Keratinocyte (primary cell): ENCODE measurements at regions not wholly inside any gene's neighbourhood (a gene's known extent, or its start where the extent isn't known, plus 50 kb on each side); places are given as distances from the start of the nearest gene placed in this dataset.

ENCODE experiments used
- DNase-seq: peaks from one replicate; pipeline ENCODE4 v3.0.0-alpha.2; 2011; ENCODE audit warnings: low read depth, missing footprints, low spot score
- FAIRE-seq: peaks from 2 replicates; lab custom pipeline; 2011; peaks lifted over from hg19 to GRCh38; lab: Jason Lieb, UNC
- H2AFZ ChIP-seq: 2 replicates; pipeline ENCODE4 v1.6.0; 2012; ENCODE audit warnings: low read length, control low read depth, inconsistent platforms; ENCODE audit not compliant: control insufficient read depth
- H3K27ac ChIP-seq: 2 replicates; pipeline ENCODE4 v1.5.1; 2011; ENCODE audit warnings: low read length; ENCODE audit not compliant: control insufficient read depth, insufficient read depth
- H3K27me3 ChIP-seq: 3 replicates; pipeline ENCODE4 v1.6.0; 2011; ENCODE audit warnings: low read length; ENCODE audit not compliant: control insufficient read depth, insufficient read depth; ENCODE audit errors: extremely low read depth
- H3K36me3 ChIP-seq, 2 experiments: 2 replicates in 1 of 2; 3 replicates in 1 of 2; pipeline ENCODE4 v1.5.1; 2011; ENCODE audit warnings: low read length in 2 of 2, mild to moderate bottlenecking in 1 of 2; ENCODE audit not compliant: control insufficient read depth in 2 of 2, insufficient read depth in 2 of 2; ENCODE audit errors: extremely low read depth in 1 of 2
- H3K4me1 ChIP-seq: 3 replicates; pipeline ENCODE4 v1.5.1; 2011; ENCODE audit warnings: low read length; ENCODE audit not compliant: control insufficient read depth, insufficient read depth; ENCODE audit errors: extremely low read depth
- H3K4me2 ChIP-seq: 3 replicates; pipeline ENCODE4 v1.6.0; 2011; ENCODE audit warnings: low read depth, low read length; ENCODE audit not compliant: control insufficient read depth, insufficient read depth; ENCODE audit errors: extremely low read depth
- H3K4me3 ChIP-seq, 3 experiments: fragments of 200-600 bp in 1 of 3; sonication (generic) in 1 of 3; 2 replicates in 2 of 3; 3 replicates in 1 of 3; pipeline ENCODE4 v1.5.1; 2011 to 2016; ENCODE audit warnings: low read length in 3 of 3, mild to moderate bottlenecking in 3 of 3, control low read depth in 2 of 3, inconsistent platforms in 1 of 3, low read depth in 1 of 3, mixed read lengths in 1 of 3, mixed run types in 1 of 3, moderate library complexity in 1 of 3; ENCODE audit not compliant: control insufficient read depth in 2 of 3, insufficient read depth in 2 of 3; ENCODE audit errors: extremely low read depth in 1 of 3
- H3K79me2 ChIP-seq: 2 replicates; pipeline ENCODE4 v1.6.0; 2012; ENCODE audit warnings: low read length; ENCODE audit not compliant: control insufficient read depth, insufficient read depth
- H3K9ac ChIP-seq: 3 replicates; pipeline ENCODE4 v1.6.0; 2011; ENCODE audit warnings: low read length; ENCODE audit not compliant: control insufficient read depth, insufficient read depth; ENCODE audit errors: extremely low read depth
- H3K9me1 ChIP-seq: 3 replicates; pipeline ENCODE4 v1.6.0; 2011; ENCODE audit warnings: low read length; ENCODE audit not compliant: control insufficient read depth, insufficient read depth; ENCODE audit errors: extremely low read depth
- H3K9me3 ChIP-seq: 2 replicates; pipeline ENCODE4 v1.5.1; 2012; ENCODE audit warnings: low read depth, low read length; ENCODE audit not compliant: control insufficient read depth
- H4K20me1 ChIP-seq: 3 replicates; pipeline ENCODE4 v1.6.0; 2011; ENCODE audit warnings: low read length; ENCODE audit not compliant: control insufficient read depth, insufficient read depth; ENCODE audit errors: extremely low read depth
- EZH2 ChIP-seq: IDR thresholded peaks from one replicate; pipeline ENCODE4 v1.6.1; 2012; ENCODE audit warnings: inconsistent platforms, mild to moderate bottlenecking, low read length, moderate library complexity
- dilution Hi-C: fragments of 300-500 bp; cut with MboI; formaldehyde crosslinking; loops from one replicate; pipeline ENCODE4 v1.7.0; 2020; ENCODE audit warnings: low sequenced_read_pairs; ENCODE audit not compliant: extremely low pct_ligation_motif_present
- TF ChIP-seq, protein P1 (sequence below), 3 experiments: IDR thresholded peaks in 1 of 3; conservative IDR thresholded peaks in 1 of 3; optimal IDR thresholded peaks in 1 of 3; 2 replicates in 2 of 3; 3 replicates in 1 of 3; pipeline versions ENCODE3 to v1.5.1; 2011; ENCODE audit warnings: low read length in 3 of 3, mild to moderate bottlenecking in 3 of 3, moderate library complexity in 2 of 3, control low read depth in 1 of 3, inconsistent platforms in 1 of 3; ENCODE audit not compliant: insufficient read depth in 2 of 3; ENCODE audit errors: extremely low read depth in 1 of 3

DNA sequence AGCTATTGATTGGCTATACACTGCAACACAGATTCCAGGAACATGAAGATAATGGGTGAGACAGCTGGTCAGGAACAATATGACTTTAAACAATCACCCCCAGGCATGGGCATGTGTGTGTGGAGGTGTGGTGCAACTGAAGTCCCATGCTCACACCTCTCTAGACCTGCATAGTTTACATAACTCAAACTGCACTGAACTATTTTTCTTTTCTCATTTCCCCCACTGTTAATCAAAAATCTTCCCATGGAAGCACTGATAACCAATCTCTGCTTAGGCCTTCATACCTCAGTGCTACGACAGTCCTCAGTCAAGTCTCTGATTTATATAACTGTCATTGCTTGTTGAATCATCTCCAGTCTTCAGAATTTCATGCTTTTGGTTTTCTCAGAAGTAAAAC lies 600.2 kb downstream of the NTRK3 start:
- peaks cover 7% of the 10 kb centered on the region for H3K4me1 ChIP-seq
- dilution Hi-C loops: no loop called here
- DNase-seq (no peak), FAIRE-seq (no peak)
- no peaks in the 10 kb centered on the region for H3K9me1 ChIP-seq
- TF ChIP-seq, protein P1, sequence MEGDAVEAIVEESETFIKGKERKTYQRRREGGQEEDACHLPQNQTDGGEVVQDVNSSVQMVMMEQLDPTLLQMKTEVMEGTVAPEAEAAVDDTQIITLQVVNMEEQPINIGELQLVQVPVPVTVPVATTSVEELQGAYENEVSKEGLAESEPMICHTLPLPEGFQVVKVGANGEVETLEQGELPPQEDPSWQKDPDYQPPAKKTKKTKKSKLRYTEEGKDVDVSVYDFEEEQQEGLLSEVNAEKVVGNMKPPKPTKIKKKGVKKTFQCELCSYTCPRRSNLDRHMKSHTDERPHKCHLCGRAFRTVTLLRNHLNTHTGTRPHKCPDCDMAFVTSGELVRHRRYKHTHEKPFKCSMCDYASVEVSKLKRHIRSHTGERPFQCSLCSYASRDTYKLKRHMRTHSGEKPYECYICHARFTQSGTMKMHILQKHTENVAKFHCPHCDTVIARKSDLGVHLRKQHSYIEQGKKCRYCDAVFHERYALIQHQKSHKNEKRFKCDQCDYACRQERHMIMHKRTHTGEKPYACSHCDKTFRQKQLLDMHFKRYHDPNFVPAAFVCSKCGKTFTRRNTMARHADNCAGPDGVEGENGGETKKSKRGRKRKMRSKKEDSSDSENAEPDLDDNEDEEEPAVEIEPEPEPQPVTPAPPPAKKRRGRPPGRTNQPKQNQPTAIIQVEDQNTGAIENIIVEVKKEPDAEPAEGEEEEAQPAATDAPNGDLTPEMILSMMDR (optimal IDR thresholded peaks at IDR 0.05 in 1 of 3, IDR thresholded peaks at IDR 0.05 in 1 of 3, conservative IDR thresholded peaks at IDR 0.05 in 1 of 3; ENCODE audit: extremely low read depth in 1 of 3, insufficient read depth in 2 of 3, low read length in 3 of 3): no peak
- TF ChIP-seq EZH2: no peak
- H4K20me1 ChIP-seq: no peaks in the 10 kb centered on the region
- no peaks in the 10 kb centered on the region for H3K36me3 ChIP-seq
- no peak overlapping the region for H3K9ac ChIP-seq
- H3K27ac ChIP-seq: no peak overlapping the region
- H3K4me2 ChIP-seq: no peak overlapping the region
- H3K9me3 ChIP-seq: no peaks in the 10 kb centered on the region
- no peak overlapping the region for H3K4me3 ChIP-seq
- H3K79me2 ChIP-seq: no peaks in the 10 kb centered on the region
- H3K27me3 ChIP-seq: no peaks in the 10 kb centered on the region
- H2AFZ ChIP-seq: no peak overlapping the region

DNA sequence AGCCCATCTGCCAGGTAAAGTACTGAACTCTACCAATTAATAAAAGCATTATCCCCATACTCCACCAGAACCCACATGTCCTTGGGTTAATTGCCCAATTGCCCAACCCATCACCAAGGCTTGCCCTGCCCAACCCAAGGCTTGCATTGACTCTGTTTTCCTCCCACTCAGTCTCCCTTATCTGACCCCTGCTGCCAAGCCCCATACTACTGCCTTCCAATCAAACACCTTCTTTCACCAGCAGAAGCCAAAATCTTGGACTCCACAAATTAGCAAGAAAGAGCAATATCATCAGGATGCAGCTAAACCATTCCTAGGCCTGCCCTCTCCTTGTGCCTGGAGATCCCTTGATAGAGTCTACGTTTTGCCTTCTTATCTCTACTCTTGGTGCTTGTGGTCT lies 602.9 kb downstream of the NTRK3 start:
- no peak overlapping the region for H3K4me2 ChIP-seq
- dilution Hi-C loops: no loop called here
- H3K4me1 ChIP-seq: no peaks in the 10 kb centered on the region
- no peak for TF ChIP-seq EZH2
- TF ChIP-seq, protein P1 (optimal IDR thresholded peaks at IDR 0.05 in 1 of 3, IDR thresholded peaks at IDR 0.05 in 1 of 3, conservative IDR thresholded peaks at IDR 0.05 in 1 of 3; ENCODE audit: extremely low read depth in 1 of 3, insufficient read depth in 2 of 3, low read length in 3 of 3): no peak
- H2AFZ ChIP-seq: no peak overlapping the region
- no peaks in the 10 kb centered on the region for H3K9me3 ChIP-seq
- H3K4me3 ChIP-seq: no peak overlapping the region
- H3K27me3 ChIP-seq: no peaks in the 10 kb centered on the region
- H3K27ac ChIP-seq: no peak overlapping the region
- FAIRE-seq: no peak
- H3K79me2 ChIP-seq: no peaks in the 10 kb centered on the region
- no peaks in the 10 kb centered on the region for H4K20me1 ChIP-seq
- H3K9me1 ChIP-seq: no peaks in the 10 kb centered on the region
- no peaks in the 10 kb centered on the region for H3K36me3 ChIP-seq
- DNase-seq: no peak
- H3K9ac ChIP-seq: no peak overlapping the region
